Cerebellar cortex (tissue), 1 donor: ENCODE measurements at regions not wholly inside any gene's neighbourhood (a gene's known extent, or its start where the extent isn't known, plus 50 kb on each side); places are given as distances from the start of the nearest gene placed in this dataset.

ENCODE experiments used
- DNase-seq: peaks from one replicate; pipeline ENCODE4 v3.0.0-alpha.2; 2015; ENCODE audit warnings: low spot score

DNA sequence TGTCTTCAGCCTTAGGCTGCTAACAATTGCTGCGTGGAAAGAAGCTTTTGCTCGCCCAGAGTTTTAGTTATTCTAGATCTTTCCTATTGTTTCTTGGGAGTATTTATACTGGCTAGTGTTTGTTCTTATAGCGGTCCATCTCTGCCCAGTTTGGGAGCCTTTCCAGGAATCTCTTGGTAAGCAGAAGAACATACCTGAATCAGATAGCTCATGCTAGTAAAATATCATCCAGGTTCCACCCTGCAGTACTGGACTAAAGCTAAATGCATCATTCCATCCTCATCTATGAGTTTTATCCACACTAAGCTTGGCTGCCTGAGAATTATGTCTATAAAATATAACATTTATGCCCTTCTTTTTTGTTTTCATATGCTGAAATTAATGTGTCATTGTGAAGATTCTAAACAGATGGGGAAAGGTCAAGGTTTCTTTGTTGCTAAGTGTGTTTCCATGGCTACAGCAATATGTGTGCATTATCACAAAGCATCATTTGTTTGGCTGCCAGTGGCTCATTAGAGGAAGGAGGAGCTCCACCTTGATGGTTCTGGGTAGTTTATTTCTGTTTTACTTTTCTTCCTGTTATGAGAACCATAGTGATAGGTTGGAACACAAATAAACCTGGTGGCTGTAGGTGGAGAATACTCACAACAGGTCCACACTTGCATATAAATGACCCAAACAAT, 182.8 kb downstream of the PIK3C3 start:
- peak; percentile 81 for DNase-seq

DNA sequence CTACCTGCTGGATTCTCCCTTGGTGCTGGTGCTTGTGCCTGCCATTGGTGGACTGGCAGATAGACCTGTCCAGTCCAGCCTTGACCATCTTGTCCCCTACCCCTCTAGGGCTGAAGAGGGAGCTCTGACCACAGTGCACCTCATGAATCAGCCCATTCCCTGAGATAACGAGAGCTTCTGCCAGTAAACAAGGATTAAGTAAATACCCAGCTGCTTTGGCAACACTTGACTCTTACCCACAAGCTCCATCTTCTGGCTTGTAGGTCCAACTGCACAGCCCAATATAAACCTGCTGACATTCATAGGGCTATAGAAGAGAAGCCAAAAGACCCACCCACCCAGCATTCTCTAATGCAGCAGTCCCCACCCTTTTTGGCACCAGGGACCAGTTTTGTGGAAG, 186.4 kb downstream of the PIK3C3 start:
- DNase-seq: no peak

DNA sequence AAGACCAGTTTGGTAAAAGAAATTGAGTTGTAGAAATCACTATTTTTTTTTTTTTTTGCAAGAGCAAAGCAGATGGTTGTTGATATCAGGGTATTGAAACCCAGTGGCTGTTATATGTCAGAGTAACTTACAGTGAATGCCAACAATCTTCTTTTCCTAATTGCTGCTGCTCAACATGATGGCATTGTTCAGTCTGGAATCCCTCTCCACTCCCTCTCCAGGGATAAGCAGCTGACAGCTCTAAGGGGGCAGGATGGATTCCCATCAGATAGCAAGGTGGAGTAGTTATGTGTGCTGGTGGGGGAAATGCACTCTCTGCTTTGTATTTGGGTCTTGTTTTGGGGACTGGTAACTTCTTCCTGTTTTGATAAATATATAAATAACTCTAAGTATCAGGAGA, 200.0 kb downstream of the PIK3C3 start:
- no peak for DNase-seq

DNA sequence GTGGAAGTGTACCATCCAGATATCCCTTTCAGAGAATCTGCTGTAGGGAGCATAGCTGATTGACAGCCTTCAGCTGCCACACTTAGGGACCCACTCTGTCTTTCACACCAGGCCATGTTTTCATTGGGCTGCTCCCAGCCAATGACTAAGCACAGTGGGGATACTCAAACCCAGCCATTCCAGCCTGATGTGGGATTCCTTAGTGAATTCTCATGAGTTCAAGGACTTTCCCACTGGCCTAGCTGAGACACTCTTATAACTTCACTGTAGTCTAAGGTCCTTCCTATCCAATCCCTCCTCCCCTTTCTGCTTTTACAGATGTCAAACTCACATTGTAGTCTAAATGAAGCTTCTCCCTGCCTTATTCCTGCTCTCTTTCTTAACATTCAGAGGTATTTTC, 201.2 kb downstream of the PIK3C3 start:
- no peak for DNase-seq

DNA sequence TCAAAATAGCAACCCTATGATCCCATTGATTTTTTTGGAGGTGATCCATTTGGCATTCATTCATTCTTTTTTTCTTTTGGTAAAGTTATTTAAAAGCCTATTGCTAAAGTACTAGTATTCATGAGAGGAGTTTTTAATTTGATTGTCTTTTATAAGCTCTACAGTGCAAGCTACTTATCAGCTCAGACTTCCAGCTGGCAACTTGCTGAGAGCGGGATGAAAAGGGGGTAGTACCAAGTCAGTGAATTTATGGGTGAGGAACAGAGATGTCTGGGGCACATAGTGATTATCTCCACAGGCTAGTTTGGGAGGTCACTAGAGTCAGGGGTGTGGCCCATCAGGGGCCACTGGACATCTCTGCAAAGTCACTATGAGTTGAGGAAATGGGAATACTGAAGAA, 202.4 kb downstream of the PIK3C3 start:
- DNase-seq: peak; percentile 85

DNA sequence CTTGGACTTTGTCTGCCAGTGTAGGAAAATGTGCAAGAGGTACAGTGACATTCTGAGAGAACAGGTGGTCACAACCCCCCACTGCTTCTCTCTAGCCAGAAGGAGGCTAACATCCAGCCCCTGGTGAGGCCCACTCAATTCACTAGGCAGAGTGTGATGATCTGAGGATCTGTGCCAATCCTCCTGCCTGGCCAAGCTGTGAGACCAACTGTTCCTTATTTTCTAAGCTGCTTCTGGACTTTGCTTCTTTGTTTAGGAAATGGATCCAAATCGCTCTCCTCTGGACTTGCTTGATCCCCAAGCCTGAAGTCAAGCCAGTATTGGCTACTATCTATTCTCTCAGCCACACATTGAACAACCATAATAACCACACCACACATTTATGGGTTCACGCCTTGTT, 202.8 kb downstream of the PIK3C3 start:
- peak; percentile 98 for DNase-seq

DNA sequence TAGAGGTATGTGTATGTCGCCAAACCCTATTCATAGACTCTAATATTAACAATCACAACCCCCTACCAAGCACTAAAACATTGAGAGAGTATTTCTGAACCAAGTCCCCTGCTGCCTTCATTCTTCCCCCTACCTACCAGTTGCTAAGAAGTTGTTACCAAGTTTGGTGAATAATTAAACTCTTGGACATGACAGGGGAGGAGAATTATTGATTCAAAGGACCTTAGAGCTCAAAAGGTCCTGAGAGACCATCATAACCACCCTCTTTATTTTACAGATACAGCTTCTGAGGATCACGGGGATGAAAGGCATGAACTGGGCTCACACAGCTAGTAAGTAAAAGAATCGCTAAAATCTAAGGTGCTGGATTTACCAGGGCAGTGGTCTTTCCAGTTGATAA, 204.1 kb downstream of the PIK3C3 start:
- no peak for DNase-seq

DNA sequence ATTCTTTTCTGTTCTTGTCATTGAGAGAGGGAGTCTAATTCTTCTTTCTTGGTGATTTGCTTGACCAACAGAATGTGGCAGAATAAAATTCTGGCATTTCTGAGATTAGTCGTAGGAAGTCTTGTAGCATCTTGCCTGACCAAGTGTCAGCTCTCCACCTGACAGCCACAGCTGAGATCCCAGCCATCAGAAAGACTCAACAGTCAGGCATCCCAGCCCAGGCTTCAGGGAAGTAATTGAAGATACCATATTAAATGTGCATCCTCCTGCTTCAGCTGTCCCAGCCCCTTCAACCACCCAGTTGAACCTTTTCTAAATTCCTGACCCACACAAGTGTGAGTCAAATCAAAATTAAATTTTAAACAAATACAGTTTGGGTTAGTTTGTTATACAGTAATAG, 208.3 kb downstream of the PIK3C3 start:
- DNase-seq: no peak

DNA sequence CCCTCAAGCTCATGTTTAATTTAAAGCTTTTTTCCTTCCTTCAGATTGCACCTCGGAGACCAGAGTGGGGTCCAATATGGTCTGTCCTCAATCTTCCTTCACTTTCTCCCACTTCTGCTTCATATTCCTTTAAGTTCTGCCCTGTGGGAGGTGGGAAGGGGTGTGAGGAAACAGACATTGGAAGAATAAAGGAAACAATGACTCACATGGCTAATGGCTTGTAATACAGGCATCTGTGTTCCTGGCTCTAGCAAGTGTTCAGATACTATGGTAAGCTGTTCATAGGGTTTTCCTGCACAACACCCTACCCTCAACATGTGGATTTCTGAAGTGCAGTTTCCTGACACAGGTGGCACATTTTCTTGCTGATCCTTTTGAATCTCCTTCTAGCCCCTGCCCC, 209.5 kb downstream of the PIK3C3 start:
- DNase-seq: no peak

DNA sequence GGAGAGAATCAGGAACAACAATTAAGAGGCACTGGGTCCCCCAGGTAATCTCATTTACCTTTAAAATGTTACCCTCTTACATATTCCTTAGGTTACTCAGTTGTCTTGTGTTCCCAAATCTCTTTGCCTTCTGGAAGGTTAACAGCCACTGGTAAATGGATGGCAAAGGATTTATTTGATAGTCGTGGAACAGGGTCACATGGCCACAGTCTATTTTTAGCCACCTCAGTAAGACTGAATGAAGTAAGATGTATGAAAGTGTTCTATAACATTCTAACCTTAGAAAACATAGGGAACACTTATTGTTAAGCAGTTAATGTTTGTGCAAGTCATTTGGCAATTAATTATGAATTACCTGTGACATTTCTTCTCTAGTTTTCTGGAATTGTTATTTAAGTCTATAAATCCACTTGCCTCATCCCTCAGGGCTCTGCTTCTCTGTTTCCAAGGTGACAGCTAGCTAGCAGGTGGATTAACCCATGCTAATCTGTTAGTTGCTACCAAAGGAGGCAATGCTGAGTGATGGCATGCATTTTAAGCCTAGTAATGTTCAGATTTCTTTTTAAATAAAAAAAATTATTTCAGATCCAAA, 211.0 kb downstream of the PIK3C3 start:
- no peak for DNase-seq

DNA sequence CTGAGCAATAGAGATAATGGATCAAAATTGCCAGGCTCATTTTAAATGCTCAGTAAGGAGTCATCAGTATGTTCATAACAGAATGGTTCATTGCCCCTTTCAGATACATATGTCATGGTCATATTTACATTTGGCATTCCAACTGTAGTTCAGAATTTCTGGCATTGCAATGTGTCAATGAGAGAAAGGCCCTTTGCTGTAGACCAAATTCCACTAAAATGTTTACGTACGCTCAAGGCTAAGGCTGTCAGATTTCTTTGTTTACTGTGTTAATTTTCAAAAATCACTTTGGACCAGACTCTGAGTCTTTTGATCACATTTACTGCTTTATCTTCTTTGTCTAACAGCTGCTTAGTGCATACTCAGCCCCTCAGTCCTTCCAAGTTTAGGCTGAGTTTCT, 213.5 kb downstream of the PIK3C3 start:
- no peak for DNase-seq

DNA sequence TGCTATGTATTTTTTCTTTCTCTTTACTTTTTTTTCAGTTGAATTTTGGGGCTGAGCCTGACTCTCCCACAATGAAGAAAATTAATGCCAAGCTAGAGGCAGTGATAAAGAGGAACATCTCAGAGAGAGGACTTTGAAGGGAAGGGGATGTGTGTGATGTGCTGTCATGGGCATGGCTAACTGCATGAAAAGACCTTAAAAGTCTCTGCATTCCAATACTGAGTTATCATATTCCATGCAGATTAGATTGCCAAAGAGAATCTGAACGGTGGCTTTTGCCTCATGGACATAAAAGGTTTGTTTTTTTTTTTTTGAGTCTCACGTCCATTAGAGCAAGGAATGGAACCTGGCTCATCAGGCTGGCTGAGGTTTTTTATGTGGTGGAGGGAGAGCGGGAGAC, 213.9 kb downstream of the PIK3C3 start:
- no peak for DNase-seq

DNA sequence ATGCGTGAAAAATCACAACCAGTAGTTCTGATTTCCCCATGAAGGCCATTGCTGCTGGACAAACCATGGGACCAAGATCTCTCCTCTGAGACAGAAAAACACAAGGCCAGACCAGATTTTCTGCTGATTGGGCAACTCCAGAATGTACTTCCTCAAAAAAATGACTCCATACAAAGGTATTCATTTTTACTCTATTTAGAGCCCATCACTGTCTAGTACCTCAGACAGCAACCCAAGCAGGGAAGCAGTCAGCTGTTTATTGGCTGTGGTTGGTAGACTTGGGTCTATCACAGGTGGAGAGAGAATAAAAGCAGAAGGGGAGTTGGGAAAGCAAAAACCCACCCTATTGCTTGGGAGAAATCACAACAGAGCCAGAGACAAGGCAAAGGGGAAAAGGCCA, 219.9 kb downstream of the PIK3C3 start:
- no peak for DNase-seq

DNA sequence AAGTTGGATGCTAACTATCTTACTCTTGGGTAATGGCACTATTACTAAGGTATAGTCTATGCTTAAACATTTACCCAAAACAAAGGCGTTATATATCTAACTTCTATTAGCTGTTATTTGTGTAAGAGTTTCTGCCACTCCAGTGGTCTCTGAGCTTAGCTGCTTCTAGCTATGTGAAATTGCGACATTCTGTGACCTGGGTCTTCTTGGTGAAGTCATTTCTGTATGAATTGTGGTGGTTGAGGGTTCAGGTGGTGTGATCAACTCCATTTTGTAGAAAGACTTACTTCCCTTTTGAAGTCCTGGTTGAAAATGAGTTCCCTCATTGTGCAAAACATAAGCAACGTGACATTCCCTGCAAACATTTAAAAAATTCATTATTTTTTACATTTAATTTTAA, 221.6 kb downstream of the PIK3C3 start:
- DNase-seq: no peak

DNA sequence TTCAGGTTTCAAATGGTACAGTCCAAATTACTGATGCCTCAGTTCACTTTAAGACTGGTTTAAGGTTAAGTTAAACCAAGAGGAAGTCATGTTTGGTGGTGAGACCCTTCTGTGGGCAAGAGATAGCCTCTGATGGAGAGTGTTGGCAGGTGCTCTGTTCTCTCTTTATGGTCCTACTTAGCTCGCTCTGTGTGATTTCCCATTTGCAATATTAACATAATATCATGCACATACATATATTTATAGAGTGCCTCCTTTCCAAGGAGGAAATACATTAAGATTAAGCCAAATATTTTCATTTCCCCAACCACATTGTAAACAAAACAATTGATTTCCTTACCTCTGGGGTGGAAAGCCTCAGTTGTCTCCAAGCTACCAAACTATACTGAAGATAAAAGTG, 222.4 kb downstream of the PIK3C3 start:
- DNase-seq: no peak

DNA sequence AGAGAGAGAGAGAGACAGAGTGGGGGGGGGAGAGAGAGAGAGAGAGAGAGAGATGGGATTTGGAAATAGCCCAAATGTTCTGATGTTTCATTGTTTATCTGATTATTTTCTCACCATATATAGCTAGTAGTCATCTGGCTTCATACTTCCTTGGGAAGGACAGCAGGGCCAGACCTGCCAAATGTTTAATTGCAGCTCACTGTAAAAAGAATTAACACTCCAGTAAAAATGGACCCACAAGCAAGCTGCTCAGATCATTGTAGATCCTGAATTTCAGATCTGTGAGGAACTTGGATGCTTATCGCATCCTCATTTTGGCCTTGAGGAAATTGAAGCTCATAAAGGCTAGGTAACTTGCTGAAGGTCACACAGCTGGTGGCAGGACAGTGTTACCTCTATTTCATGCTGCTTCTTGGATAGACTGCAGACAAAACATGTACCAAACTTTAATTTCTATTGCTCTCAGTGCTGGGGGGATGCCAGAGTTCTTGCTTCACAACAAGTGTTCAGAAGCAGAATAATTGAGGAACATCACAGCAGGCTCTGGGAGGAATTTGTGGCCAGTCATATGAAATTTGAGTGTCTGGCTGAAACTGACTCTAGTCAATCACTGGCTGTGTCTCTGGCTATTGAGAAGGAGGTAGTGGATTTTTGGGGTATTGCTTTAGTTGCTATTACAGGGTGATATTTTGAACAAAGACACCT, 223.5 kb downstream of the PIK3C3 start:
- DNase-seq: peak; percentile 74

DNA sequence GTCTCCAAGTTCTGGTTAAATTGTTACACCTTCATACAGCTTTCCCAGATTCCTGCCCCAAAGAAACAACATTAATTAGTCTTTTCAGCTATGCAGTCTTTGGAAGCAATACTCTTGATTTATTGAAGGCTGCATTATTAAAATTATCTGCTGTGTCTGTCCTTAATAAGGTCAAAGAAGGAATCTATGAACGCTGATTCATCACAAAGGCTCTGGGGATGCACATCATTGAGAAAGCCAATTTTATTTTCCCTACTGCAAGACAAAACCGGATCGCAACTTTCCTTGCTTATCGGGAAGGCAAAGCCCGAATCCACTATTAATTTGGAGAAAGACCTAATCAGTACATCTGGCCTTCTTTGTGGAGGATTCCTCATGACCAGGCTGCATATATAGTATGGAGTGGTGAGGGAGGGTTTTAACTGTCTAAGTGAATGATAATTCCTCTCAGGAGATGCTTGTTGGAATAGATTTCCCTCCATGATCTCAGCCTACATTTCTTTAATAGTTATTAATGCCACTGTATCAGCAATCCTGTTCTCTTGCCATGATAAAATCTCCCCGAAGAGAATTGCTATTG, 224.6 kb downstream of the PIK3C3 start:
- DNase-seq: no peak

DNA sequence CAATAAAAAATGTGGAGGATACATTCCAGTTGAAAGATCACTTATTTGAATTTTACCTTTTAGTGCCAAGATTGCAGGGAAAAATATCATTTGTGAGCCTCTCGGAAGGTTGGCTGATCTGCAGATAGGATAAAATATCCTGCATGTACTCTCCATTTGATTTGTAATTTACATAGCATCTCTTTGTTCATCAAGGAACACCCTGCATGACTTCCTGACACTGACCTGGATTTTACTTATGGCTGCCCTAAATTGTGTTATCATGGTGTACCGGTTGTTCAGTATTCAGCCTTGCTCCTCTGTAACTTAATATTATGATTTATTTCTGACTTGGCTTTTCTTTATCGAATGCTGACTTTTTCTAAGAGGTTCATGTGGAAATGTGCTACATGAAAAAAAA, 226.4 kb downstream of the PIK3C3 start:
- peak; percentile 58 for DNase-seq

DNA sequence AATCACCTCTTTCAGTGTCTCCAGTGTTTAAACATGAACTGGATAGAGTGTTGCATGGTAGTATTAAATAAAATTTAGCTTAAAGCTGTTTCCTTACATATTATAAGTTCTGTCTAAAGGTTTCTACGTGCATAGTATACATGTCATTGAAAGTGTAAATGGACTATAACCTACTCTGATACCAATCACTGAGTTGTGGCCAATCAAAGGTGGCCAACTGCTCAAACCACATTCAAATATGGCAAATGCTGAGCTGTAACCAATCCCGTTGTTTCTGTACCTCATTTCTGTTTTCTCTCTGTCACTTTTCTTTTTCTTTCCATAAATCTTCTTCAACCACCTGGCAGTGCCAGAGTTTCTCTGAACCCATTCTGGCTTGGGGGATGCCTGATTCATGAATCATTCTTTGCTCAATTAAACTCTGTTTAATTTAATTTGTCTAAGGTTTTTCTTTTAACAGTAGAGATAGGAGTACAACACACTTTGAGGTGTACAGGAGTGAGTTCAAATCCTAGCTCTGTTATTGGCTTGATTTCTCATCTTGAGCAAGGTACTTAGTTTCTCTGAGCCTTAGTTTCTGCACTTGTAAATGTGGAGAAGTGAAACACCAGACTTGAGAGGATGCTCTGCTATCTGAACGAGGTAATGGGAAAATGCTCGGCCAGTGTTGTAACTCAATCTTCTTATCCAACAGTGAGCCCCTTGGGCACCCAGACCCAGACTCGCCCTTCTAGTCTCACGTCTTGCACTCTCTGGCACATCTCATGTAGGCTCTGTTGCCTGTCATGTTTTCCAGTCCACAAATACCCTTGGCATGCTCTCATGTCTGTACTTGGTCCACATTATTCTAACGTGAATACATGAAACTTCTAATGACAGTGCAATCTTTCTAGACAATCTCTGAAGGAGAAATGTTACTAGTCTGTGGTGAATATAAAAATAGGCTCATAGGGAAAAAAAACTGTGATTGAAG, 228.0 kb downstream of the PIK3C3 start:
- DNase-seq: no peak

DNA sequence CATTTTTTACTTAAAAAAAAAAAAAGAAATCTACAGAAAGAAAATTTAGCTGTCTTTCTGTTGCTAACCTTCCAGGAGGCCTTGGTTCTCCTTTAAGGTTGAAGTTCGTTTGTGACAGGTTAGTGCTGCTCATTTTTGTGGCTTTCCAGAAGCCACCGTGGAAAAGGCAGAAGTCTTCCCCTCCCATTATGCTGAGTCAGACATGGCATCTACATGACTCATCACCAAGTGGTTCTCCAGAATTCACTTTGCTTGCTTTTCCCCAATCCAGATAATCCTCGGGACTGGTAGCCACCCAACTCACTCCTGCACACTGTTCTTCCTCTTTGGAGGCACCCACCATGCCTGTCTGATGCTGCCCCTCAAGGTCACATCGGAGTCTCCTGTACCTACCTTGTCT, 228.7 kb downstream of the PIK3C3 start:
- DNase-seq: no peak

DNA sequence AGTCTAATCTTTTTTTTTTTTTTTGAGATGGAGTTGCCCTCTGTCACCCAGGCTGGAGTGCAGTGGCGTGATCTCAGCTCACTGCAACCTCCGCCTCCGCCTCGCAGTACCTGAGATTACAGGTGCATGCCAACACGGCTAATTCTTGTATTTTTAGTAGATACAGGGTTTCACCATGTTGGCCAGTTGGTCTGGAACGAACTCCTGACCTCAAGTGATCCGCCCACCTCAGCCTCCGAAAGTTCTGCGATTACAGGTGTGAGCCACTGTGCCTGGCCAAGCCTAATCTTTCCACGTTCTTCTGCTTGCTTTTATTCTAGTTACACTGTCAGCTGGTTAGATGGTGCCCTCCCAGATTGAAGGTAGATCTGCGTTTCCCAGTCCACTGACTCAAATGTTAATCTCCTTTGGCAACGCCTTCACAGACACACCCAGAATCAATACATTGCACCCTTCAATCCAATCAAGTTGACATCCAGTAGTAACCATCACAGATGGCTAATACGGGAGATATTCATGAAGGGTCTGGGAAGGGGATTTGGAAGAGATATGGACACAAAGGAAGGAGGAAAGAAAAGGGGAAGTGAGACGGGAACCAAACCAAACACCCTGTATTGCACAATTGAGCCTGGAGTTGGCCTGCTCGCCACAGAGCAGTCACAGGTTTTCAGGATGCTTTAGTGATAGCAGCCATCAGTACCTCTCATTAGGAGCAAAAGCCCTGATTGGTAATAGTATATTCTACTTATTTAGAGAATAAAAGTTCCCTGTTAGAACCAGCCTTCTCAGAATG, 229.8 kb downstream of the PIK3C3 start:
- no peak for DNase-seq
